GM12892 (cell line): ENCODE measurements at regions not wholly inside any gene's neighbourhood (a gene's known extent, or its start where the extent isn't known, plus 50 kb on each side); places are given as distances from the start of the nearest gene placed in this dataset.

Experiments
- DNase-seq: peaks from one replicate; pipeline ENCODE4 v3.0.0; 2011; ENCODE audit not compliant: insufficient read length
- FAIRE-seq: peaks from 2 replicates; lab custom pipeline; 2011; peaks lifted over from hg19 to GRCh38; lab: Jason Lieb, UNC
- POLR2A ChIP-seq: IDR thresholded peaks from 2 replicates; pipeline ENCODE4 v1.6.1; 2011; ENCODE audit warnings: low read depth, low read length, control low read depth
- POLR2AphosphoS5 ChIP-seq: IDR thresholded peaks from 2 replicates; pipeline ENCODE4 v1.6.1; 2011; ENCODE audit warnings: low read depth, low read length, control low read depth
- TAF1 ChIP-seq: IDR thresholded peaks from 2 replicates; pipeline ENCODE4 v1.6.1; 2011; ENCODE audit warnings: low read depth, mild to moderate bottlenecking, control low read depth, low read length, borderline replicate concordance

DNA sequence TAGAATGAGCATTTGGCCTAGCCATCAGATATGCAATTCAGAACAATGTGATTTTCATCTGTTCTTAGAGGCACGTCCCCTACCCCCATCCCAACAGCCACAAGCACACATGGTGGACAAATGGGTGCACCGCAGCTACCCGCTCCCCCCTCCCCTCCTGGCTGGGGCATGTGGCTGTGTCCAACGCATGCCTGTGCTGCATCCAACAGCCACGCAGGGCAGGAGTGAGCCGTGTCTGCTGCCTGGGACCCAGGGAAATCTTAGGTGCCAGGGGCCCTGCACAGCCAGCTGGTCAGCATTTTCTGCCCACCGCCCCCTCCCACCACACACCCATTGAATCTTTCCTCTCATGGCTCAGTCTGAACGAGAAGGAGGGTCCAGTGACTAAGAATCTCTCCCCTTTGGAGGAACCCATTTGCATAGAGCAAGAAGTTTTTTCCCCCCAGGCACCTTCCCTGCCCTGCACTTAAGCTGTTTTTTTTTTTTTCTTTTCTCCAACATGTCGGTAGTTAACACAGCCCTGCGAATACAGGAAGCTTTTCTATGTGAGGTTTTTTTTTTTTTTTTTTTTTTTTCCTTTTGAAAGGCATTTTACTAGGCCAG lies 138.9 kb downstream of the WDR11 start:
- no peak for FAIRE-seq
- no peak for TF ChIP-seq TAF1
- TF ChIP-seq POLR2A, result no peak
- TF ChIP-seq POLR2AphosphoS5, result no peak

DNA sequence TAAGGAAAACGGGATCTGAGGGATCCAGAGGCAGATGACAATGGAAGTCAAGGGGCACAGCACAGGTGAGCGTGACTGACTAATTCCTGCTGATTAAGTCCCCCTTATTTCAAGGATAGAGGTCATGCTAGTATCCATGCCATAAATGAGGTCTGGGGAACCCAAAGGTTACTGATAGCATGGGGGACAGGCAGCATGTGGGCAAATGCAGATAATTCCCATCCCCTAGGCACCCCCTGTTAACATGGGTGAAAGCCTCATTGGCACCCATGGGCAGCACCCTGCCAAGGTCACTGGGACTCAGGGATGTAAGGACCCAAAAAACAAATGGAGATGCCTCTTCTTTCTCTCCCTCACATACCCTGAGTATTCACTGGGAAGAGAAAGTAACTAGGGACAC lies 139.7 kb downstream of the WDR11 start:
- TF ChIP-seq POLR2A, result no peak
- TF ChIP-seq TAF1, result no peak
- TF ChIP-seq POLR2AphosphoS5, result no peak
- FAIRE-seq (no peak), DNase-seq (no peak)

More for the DNA sequence above, 138.9 kb downstream of the WDR11 start:
- no peak for DNase-seq

GRCh38 chr10:120993089-120993488 lies 141.9 kb downstream of the WDR11 start:
- TF ChIP-seq POLR2AphosphoS5 (no peak), TAF1 (no peak), POLR2A (no peak)
- no peak for DNase-seq
- no peak for FAIRE-seq

- TF ChIP-seq TAF1, result no peak
- no peak for TF ChIP-seq POLR2A
- no peak for TF ChIP-seq POLR2AphosphoS5
- DNase-seq (no peak), FAIRE-seq (no peak)
These were observed 144.6 kb downstream of the WDR11 start for GRCh38 chr10:120995768-120996167.

DNA sequence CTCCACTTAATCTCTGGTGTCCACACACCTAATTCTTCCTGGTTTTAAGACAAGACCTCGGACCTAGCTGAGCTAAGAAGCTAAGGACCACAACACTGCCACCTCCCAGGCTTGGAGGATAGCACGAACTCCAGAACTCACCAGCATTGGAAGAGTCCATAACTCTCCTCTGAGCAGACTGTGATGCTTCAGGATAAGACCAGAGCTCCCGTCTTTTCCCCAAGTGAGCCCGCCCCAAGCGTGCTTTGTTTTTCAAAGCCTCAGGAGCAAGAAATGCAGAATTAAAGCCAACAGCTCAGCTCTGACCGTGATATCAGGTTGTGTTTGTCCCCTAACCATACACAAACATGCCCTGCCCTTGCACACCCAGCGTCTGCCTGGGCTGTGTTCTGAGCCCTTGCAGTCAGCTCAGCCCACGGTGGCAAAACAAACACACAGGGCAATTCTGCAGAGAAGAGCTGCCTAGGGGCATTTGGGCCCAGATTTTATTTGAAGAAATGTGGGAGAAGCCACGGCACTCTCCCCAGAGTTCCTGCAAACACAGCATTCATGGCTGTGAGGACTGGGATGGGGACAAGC lies 145.4 kb downstream of the WDR11 start:
- no peak for TF ChIP-seq TAF1
- no peak for TF ChIP-seq POLR2A
- TF ChIP-seq POLR2AphosphoS5, result no peak
- no peak for DNase-seq
- FAIRE-seq, result no peak

DNA sequence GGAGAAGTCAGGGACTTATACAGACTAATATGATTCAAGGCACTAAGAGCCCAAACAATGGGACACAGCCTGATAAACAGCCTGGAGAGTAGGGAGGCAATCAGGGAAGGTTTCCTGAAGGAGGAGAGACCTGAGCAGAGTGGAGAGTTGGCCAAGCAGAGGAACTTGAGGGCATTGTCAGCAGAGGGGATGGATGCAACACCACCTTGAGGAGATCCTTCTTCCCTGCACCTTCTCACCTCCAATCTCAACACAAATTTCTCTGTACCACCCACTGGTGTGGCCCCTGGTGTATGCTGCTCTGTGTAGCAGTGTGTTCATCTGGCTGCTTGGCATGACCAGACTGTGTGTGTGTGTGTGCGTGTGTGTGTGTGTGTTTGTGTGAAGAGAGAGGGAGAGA lies 146.2 kb downstream of the WDR11 start:
- FAIRE-seq (no peak), DNase-seq (no peak)
- TF ChIP-seq POLR2AphosphoS5, result no peak
- TF ChIP-seq POLR2A, result no peak
- no peak for TF ChIP-seq TAF1

DNA sequence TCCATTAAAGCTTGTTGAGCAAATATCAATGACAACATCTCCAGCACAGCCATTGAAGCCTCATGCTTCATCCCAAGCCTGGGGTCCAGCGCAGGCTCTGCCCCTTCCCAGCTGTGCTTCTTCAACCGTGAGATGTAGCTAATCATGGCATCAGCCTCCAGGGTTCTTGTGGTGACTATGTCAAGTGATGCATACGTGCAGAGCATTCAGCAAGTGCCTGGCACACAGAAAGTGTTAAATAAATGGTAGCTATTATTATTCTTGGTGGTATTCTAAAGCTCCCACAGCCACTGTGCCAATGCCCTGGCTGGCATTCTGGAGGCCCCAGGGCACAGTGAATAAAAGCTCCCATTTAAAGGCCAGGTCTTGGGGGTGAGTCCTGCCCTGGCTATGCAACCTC lies 146.6 kb downstream of the WDR11 start:
- no peak for FAIRE-seq
- no peak for DNase-seq
- TF ChIP-seq POLR2AphosphoS5 (no peak), POLR2A (no peak), TAF1 (no peak)

DNA sequence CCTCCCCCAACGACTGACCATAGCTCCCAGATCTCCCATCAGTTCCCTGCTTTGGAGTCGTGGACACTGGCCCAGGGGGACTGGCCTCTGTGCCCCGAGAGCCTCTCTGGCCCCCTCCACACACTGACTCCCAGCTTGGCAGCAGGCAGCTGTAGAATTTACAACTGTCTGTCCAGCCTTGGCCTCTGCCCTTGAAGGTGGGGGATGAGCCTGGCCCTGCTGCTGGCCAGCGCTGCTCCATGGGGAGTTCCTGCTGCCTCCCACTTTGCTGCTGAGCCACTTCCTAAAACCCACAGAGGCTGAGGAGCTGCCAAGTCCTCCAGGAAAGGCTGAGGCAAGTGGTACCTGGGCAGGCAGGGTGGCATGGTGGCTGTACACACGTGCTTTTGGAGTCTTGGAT lies 147.1 kb downstream of the WDR11 start:
- TF ChIP-seq POLR2AphosphoS5 (no peak), POLR2A (no peak), TAF1 (no peak)
- FAIRE-seq (no peak), DNase-seq (no peak)

DNA sequence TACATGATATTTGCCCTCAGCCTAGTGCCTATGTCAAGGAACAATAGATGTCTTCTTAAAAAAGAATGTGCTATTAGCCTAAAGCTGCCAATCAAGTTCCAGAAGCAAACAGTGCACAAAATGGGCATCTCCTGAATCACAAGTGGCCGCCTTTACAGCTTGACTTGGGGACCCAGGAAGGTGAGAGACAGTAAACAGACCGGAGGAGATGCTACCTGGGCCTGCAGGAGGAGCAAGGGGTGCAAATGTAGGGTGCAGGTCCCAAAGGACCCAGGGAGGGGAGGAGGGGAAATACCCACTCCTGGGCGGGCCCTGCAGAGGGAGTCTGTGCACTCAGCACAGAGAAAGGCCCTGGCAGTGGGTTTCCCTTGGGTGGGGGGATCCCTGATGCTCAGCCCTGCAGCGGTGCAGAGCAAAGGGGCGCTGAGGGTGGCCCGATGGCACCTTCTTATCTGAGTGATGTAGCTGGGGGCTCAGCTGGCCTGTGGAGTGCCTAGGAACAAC lies 147.7 kb downstream of the WDR11 start:
- TF ChIP-seq TAF1, result no peak
- TF ChIP-seq POLR2AphosphoS5, result no peak
- no peak for TF ChIP-seq POLR2A
- FAIRE-seq (no peak), DNase-seq (no peak)

DNA sequence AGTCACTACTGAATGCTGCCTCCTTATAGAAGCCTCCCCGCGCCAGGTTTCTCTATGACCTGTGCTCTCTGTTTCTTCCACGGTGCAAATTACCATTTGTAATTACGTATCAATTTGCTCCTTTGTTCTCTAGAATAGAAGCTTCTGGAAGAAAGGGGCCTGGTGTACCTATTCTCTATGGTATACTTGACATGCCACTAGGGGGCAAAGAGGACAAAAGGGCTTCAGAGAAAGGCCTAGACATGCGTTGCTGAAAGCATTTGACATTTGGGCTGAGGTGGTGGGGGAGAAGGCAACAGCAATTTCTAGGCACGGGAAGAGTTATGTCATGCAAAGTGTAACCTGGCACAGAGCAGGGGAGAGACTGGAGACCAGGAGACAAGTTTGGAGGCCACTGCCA lies 148.7 kb downstream of the WDR11 start:
- DNase-seq, result no peak

DNA sequence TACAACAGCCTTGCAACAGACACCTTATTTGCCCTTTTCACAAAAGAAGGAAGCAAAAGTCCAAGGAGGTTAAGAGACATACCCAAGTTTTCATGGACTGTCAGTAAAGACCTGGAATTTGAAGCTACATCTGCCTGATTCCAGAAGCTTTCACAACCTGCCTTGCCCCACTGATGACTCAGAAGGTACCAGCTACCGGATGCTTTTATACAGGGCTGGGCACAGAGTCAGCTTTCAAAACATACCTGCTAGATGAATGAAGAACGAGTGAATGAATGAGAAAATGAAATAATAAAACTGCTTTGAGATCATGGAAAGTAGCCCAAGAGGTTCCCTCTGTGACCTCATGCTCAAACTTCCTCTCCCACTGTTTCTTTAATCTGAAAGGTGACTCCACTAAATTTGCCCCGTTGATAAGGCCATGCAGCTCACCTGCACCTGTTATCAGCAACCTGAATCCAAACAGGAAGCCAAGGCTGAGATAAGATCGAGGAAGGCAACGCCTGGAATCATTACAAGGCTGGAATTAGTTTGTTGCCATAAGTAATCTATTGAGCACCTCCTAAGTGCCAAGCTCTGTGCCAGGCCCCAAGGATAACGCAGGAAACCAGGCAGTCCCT lies 151.5 kb downstream of the WDR11 start:
- FAIRE-seq, result no peak
- TF ChIP-seq POLR2A, result no peak
- TF ChIP-seq TAF1, result no peak
- no peak for TF ChIP-seq POLR2AphosphoS5
- DNase-seq, result no peak

More for the DNA sequence above, 148.7 kb downstream of the WDR11 start:
- FAIRE-seq, result no peak
- TF ChIP-seq POLR2A (no peak), TAF1 (no peak), POLR2AphosphoS5 (no peak)

GRCh38 chr10:121005948-121006587 lies 154.9 kb downstream of the WDR11 start:
- no peak for DNase-seq
- TF ChIP-seq TAF1, result no peak
- no peak for TF ChIP-seq POLR2AphosphoS5
- no peak for TF ChIP-seq POLR2A
- no peak for FAIRE-seq
